ENCODE measurements at regions not wholly inside any gene's neighbourhood (a gene's known extent, or its start where the extent isn't known, plus 50 kb on each side); places are given as distances from the start of the nearest gene placed in this dataset.

DNA sequence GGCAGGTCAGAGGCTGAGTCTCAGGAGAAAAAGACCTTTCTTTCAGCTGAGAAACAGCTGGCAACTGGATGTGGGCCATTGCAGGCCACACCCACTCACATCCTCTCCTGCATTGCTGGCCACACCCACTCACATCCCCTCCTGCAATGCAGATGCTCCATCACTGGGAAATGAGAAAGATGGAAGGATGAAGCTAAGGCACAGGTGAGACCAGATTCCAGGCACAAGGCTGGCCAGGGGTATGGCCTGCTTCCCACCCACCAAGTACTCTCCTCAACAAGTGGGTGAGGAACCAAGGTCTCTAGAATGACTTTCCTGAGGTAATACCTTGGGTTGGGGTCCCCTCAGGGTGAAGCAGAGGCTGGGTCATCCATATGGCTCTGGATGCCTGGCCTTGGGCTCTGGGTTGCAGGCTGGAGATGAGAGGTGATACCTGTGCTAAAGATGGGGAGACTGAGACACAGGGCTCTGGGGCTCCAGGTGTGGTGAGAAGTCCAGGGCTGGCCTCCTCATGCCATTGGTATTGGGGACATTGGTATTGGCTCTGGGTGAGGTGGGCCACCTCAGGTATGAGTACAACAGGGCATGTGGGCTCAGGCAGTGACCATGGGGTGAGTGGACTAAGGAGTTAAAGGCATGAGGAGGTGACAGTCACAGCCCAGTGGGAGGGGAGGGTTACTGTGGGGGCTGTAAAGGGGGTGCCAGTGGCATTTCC is 1726.8 kb downstream of the TP53TG3F start:
- no peak for ATAC-seq
- H3K27me3 Mint-ChIP-seq (ENCODE audit: low read depth): peaks cover 15% of the 10 kb centered on the region
- TF ChIP-seq, protein P1, sequence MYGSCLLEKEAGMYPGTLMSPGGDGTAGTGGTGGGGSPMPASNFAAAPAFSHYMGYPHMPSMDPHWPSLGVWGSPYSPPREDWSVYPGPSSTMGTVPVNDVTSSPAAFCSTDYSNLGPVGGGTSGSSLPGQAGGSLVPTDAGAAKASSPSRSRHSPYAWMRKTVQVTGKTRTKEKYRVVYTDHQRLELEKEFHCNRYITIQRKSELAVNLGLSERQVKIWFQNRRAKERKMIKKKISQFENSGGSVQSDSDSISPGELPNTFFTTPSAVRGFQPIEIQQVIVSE (CRISPR knock-in tag; IDR thresholded peaks at IDR 0.05; ENCODE audit: borderline replicate concordance): no peak
- TF ChIP-seq, protein P2, sequence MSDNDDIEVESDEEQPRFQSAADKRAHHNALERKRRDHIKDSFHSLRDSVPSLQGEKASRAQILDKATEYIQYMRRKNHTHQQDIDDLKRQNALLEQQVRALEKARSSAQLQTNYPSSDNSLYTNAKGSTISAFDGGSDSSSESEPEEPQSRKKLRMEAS (CRISPR knock-in tag; IDR thresholded peaks at IDR 0.05): no peak
- TF ChIP-seq, protein P3, sequence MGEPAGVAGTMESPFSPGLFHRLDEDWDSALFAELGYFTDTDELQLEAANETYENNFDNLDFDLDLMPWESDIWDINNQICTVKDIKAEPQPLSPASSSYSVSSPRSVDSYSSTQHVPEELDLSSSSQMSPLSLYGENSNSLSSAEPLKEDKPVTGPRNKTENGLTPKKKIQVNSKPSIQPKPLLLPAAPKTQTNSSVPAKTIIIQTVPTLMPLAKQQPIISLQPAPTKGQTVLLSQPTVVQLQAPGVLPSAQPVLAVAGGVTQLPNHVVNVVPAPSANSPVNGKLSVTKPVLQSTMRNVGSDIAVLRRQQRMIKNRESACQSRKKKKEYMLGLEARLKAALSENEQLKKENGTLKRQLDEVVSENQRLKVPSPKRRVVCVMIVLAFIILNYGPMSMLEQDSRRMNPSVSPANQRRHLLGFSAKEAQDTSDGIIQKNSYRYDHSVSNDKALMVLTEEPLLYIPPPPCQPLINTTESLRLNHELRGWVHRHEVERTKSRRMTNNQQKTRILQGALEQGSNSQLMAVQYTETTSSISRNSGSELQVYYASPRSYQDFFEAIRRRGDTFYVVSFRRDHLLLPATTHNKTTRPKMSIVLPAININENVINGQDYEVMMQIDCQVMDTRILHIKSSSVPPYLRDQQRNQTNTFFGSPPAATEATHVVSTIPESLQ (CRISPR knock-in tag; IDR thresholded peaks at IDR 0.05): no peak
- TF ChIP-seq, protein P4, sequence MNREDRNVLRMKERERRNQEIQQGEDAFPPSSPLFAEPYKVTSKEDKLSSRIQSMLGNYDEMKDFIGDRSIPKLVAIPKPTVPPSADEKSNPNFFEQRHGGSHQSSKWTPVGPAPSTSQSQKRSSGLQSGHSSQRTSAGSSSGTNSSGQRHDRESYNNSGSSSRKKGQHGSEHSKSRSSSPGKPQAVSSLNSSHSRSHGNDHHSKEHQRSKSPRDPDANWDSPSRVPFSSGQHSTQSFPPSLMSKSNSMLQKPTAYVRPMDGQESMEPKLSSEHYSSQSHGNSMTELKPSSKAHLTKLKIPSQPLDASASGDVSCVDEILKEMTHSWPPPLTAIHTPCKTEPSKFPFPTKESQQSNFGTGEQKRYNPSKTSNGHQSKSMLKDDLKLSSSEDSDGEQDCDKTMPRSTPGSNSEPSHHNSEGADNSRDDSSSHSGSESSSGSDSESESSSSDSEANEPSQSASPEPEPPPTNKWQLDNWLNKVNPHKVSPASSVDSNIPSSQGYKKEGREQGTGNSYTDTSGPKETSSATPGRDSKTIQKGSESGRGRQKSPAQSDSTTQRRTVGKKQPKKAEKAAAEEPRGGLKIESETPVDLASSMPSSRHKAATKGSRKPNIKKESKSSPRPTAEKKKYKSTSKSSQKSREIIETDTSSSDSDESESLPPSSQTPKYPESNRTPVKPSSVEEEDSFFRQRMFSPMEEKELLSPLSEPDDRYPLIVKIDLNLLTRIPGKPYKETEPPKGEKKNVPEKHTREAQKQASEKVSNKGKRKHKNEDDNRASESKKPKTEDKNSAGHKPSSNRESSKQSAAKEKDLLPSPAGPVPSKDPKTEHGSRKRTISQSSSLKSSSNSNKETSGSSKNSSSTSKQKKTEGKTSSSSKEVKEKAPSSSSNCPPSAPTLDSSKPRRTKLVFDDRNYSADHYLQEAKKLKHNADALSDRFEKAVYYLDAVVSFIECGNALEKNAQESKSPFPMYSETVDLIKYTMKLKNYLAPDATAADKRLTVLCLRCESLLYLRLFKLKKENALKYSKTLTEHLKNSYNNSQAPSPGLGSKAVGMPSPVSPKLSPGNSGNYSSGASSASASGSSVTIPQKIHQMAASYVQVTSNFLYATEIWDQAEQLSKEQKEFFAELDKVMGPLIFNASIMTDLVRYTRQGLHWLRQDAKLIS (CRISPR knock-in tag; IDR thresholded peaks at IDR 0.05; ENCODE audit: borderline replicate concordance): no peak
- TF ChIP-seq, protein P5, sequence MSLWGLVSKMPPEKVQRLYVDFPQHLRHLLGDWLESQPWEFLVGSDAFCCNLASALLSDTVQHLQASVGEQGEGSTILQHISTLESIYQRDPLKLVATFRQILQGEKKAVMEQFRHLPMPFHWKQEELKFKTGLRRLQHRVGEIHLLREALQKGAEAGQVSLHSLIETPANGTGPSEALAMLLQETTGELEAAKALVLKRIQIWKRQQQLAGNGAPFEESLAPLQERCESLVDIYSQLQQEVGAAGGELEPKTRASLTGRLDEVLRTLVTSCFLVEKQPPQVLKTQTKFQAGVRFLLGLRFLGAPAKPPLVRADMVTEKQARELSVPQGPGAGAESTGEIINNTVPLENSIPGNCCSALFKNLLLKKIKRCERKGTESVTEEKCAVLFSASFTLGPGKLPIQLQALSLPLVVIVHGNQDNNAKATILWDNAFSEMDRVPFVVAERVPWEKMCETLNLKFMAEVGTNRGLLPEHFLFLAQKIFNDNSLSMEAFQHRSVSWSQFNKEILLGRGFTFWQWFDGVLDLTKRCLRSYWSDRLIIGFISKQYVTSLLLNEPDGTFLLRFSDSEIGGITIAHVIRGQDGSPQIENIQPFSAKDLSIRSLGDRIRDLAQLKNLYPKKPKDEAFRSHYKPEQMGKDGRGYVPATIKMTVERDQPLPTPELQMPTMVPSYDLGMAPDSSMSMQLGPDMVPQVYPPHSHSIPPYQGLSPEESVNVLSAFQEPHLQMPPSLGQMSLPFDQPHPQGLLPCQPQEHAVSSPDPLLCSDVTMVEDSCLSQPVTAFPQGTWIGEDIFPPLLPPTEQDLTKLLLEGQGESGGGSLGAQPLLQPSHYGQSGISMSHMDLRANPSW (CRISPR knock-in tag; conservative IDR thresholded peaks at IDR 0.05; ENCODE audit: low read depth): no peak
- TF ChIP-seq, protein P6, sequence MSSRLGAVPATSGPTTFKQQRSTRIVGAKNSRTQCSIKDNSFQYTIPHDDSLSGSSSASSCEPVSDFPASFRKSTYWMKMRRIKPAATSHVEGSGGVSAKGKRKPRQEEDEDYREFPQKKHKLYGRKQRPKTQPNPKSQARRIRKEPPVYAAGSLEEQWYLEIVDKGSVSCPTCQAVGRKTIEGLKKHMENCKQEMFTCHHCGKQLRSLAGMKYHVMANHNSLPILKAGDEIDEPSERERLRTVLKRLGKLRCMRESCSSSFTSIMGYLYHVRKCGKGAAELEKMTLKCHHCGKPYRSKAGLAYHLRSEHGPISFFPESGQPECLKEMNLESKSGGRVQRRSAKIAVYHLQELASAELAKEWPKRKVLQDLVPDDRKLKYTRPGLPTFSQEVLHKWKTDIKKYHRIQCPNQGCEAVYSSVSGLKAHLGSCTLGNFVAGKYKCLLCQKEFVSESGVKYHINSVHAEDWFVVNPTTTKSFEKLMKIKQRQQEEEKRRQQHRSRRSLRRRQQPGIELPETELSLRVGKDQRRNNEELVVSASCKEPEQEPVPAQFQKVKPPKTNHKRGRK (CRISPR knock-in tag; IDR thresholded peaks at IDR 0.05; ENCODE audit: borderline replicate concordance): no peak
- TF ChIP-seq RORB (CRISPR knock-in tag; IDR thresholded peaks at IDR 0.05) (no peak), NR3C1 (CRISPR knock-in tag; conservative IDR thresholded peaks at IDR 0.05; ENCODE audit: low read depth) (no peak), ZNF121 (CRISPR knock-in tag; IDR thresholded peaks at IDR 0.05) (no peak), FOXP1 (CRISPR knock-in tag; IDR thresholded peaks at IDR 0.05; ENCODE audit: borderline replicate concordance) (no peak), TEAD4 (CRISPR knock-in tag; IDR thresholded peaks at IDR 0.05) (no peak), NR2C2 (CRISPR knock-in tag; IDR thresholded peaks at IDR 0.05) (no peak), CREB1 (CRISPR knock-in tag; IDR thresholded peaks at IDR 0.05) (no peak), NFE2L1 (CRISPR knock-in tag; IDR thresholded peaks at IDR 0.05) (no peak), NFATC4 (CRISPR knock-in tag; IDR thresholded peaks at IDR 0.05) (no peak)
- TF ChIP-seq, protein P7, sequence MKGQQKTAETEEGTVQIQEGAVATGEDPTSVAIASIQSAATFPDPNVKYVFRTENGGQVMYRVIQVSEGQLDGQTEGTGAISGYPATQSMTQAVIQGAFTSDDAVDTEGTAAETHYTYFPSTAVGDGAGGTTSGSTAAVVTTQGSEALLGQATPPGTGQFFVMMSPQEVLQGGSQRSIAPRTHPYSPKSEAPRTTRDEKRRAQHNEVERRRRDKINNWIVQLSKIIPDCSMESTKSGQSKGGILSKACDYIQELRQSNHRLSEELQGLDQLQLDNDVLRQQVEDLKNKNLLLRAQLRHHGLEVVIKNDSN (CRISPR knock-in tag; IDR thresholded peaks at IDR 0.05): no peak
- TF ChIP-seq, protein P8, sequence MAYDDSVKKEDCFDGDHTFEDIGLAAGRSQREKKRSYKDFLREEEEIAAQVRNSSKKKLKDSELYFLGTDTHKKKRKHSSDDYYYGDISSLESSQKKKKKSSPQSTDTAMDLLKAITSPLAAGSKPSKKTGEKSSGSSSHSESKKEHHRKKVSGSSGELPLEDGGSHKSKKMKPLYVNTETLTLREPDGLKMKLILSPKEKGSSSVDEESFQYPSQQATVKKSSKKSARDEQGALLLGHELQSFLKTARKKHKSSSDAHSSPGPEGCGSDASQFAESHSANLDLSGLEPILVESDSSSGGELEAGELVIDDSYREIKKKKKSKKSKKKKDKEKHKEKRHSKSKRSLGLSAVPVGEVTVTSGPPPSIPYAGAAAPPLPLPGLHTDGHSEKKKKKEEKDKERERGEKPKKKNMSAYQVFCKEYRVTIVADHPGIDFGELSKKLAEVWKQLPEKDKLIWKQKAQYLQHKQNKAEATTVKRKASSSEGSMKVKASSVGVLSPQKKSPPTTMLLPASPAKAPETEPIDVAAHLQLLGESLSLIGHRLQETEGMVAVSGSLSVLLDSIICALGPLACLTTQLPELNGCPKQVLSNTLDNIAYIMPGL (CRISPR knock-in tag; IDR thresholded peaks at IDR 0.05): no peak
- TF ChIP-seq, protein P9, sequence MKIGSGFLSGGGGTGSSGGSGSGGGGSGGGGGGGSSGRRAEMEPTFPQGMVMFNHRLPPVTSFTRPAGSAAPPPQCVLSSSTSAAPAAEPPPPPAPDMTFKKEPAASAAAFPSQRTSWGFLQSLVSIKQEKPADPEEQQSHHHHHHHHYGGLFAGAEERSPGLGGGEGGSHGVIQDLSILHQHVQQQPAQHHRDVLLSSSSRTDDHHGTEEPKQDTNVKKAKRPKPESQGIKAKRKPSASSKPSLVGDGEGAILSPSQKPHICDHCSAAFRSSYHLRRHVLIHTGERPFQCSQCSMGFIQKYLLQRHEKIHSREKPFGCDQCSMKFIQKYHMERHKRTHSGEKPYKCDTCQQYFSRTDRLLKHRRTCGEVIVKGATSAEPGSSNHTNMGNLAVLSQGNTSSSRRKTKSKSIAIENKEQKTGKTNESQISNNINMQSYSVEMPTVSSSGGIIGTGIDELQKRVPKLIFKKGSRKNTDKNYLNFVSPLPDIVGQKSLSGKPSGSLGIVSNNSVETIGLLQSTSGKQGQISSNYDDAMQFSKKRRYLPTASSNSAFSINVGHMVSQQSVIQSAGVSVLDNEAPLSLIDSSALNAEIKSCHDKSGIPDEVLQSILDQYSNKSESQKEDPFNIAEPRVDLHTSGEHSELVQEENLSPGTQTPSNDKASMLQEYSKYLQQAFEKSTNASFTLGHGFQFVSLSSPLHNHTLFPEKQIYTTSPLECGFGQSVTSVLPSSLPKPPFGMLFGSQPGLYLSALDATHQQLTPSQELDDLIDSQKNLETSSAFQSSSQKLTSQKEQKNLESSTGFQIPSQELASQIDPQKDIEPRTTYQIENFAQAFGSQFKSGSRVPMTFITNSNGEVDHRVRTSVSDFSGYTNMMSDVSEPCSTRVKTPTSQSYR (CRISPR knock-in tag; IDR thresholded peaks at IDR 0.05): no peak
- POLR2A ChIA-PET: no interaction called here
- H3K4me1 Mint-ChIP-seq: no peaks in the 10 kb centered on the region
- no peak for DNase-seq (ENCODE audit: low spot score)
- H3K9me3 Mint-ChIP-seq: peaks cover 67% of the 10 kb centered on the region
- H3K27ac Mint-ChIP-seq: no peak overlapping the region
- H3K4me3 Mint-ChIP-seq: no peak overlapping the region
- H3K36me3 Mint-ChIP-seq: peaks cover 69% of the 10 kb centered on the region
- CTCF ChIA-PET: no interaction called here

Data from WTC11 (cell line).